Activated CD4-positive, CD25-positive, alpha-beta regulatory T cell (primary cell): ENCODE measurements at regions not wholly inside any gene's neighbourhood (a gene's known extent, or its start where the extent isn't known, plus 50 kb on each side); places are given as distances from the start of the nearest gene placed in this dataset.
"Not testable (repeated sequence)": the region's sequence is repeated elsewhere in the genome, so short reads cannot be mapped to it uniquely, and the experiment has no call there.

ENCODE experiments used
- DNase-seq, 4 experiments: peaks; one replicate each; lab custom pipeline; 2025; lab: John Stamatoyannopoulos, UW

DNA sequence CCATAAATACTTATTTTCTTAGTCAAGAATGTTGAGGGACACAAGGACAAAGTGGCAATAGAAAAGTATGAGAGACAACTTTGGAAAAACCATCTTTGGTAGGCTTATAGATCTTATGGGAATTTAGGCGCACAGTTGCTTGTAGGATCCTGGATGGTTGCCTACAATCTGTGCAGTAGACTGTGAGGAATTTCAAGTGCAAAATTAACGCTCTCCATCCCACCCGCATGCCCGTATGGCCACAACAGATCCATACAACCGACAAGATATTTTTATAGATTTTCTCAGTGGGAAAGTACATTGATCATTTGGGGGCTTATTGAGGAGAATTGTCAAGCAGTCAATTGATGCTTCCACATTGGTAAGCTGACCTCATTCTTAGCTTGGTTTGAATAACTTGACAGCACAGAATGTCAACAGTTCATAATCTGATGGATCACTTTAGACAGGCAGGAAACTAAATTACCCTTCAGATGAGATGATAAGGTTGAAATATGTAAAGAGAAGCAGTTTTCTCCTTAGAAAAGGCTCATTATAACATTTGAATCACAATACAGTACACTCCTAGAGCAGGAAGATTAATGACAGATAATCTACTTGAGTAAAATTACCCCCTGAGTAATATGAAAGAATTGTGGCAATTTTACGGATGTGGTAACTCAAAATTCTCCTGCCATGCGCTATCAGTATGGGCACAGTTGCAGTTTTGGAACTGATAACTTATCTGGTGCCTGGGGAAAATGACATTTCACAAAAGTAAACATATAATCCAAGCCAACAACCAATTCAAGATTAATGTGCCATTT, 479.7 kb downstream of the KIF20B start:
- DNase-seq: no peak

DNA sequence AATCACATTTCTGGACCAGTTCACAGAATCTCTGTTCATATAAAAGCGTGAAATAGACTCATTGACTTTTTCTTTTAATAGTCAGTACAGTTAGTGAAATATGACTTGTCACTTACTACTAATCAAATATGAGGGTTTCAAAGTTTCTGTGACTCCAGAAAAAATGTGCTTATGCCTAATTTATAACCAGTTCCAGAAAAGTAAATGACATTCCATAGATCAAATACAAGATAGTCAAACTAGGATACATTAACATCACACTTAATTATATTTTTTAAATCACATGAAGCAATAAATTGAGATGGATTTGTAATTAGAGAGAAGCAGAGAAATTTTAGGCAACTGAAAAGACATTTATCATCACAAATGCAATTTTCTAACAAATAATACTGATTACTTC, 491.4 kb downstream of the KIF20B start:
- no peak for DNase-seq

- no peak for DNase-seq
Observed at GRCh38 chr10:90193240-90193985, 492.0 kb downstream of the KIF20B start.

- no peak for DNase-seq
Observed at GRCh38 chr10:90195288-90195840, 494.0 kb downstream of the KIF20B start.

DNA sequence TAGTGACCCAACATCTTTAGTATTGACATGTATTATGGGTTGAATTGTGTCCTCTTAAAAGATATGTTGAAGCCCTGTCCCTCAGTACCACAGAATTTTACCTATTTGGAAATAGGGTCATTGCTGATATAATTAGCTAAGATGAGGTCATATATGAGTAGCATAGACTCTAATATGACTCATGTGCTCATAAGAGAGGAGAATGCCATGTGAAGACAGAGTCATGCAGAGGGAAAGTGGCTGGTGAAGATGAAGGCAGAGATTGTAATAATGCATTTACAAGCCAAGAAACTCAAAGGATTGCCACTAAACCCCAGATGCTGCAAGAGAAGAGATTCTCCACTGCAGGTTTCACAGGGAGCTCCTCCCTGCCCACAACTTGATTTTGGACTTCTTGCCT, 496.4 kb downstream of the KIF20B start:
- no peak for DNase-seq

GRCh38 chr10:90199093-90199492, 497.7 kb downstream of the KIF20B start:
- no peak for DNase-seq

GRCh38 chr10:90199513-90199912, 498.1 kb downstream of the KIF20B start:
- no peak for DNase-seq

DNA sequence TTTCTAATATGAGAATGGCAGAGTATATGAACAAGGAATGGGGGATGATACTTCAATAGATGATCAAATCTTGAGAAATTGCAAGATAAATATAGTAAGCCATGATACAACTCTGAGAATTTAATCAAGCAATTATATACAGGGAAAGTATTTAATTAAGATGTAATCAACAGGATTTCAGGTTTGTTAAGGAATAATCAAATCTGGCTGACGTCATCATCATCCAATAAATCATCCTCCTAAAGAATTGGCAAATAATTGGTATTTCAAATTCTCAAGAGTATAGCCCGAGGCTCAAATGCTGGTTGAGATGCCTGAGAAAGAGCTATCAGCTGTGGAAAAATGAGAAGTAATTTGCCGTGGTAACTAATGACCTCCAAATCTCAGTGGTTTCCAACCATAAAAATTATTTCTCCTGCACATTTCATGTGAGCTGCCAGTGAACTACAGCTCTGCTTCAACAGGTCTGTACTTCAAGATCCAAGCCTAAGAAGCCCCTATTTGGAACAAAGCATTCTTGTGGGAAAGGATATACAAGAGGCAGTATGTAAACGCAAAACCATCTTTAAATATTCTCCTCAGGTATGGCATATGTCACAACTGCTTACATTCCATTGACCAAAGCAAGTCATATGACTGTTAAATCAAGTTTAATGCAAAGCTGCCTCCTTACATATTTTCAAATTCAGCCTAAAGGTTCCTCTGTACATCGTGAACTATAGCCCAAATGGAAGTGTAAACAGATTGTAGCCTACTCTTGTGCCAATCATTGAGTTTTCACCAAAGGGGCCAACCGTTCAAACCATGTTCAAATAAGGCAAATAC, 503.0 kb downstream of the KIF20B start:
- DNase-seq: no peak

DNA sequence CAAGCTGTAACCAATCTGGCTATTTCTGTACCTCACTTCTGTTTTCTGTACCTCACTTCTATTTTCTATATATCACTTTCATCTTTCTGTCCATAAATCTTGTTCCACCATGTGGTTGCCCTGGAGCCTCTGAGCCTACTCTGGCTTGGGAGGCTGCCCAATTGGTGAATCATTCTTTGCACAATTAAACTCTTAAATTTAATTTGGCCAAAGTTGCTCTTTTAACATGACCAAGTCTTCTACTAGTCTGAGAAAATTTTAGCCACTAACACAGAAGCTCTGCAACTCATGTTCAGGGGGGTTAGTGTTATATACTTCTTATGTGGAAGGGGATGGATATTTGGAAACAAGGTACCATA, 503.5 kb downstream of the KIF20B start:
- DNase-seq: no peak

GRCh38 chr10:90205340-90205739, 503.9 kb downstream of the KIF20B start:
- no peak for DNase-seq

GRCh38 chr10:90213346-90213745, 512.0 kb downstream of the KIF20B start:
- no peak for DNase-seq

GRCh38 chr10:90218846-90219245, 517.5 kb downstream of the KIF20B start:
- no peak for DNase-seq

DNA sequence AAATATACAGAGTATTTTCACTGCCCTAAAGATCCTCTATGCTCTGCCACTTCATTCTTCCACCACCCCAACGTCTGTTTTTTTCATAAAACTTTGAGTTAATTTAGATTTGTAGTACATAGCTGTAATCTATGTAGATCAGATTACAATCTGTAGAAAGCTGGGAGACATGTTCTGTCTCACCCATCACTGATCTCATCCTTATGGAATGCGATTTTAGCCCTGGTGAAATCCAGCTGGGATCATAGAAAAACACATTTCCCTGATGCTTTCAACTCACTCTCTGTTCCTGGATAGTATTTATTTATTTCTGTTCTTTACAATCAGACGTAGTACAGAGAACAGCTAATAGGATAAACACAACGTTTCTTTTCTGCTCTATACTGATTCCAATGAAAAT, 521.0 kb downstream of the KIF20B start:
- DNase-seq: no peak

DNA sequence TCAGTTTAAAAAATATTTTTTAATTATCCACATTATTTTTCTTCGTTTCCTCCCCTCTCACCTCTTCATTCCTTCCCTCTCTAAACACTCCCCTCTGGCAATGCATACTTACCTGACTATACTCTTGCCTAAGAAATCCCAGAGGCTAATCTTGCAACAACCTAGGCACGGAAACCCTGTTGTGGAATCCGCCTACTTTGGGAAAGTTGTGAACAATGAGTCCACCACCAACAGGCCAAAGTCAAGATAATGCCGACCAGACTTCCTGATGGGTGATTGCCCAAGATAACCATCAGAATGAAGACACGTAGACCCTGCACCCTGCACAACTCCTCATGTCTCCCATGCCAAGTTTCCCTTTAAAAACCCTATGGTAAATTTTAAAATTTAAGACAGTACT, 521.5 kb downstream of the KIF20B start:
- DNase-seq: no peak

- no peak for DNase-seq
Observed at GRCh38 chr10:90224791-90225566, 523.6 kb downstream of the KIF20B start.

DNA sequence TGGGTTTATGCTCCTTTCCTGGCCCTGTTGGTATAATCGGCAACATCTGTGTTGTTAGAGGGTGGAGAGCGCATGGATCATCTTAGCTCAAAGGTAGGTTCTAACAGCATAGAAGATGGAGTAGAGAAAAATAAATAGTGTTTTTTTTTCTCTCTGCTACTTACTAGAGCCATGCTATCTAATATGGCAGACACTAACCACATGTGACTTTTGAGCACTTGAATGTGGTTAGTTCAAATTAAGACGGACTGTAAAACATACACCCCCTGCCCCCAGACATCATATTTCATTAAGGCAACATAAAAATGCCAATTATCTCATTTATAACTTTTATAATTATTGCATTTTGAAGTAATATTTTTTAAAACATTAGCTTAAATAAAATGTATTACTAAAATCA, 525.1 kb downstream of the KIF20B start:
- DNase-seq: no peak

GRCh38 chr10:90227217-90227656, 525.8 kb downstream of the KIF20B start:
- DNase-seq: no peak

DNA sequence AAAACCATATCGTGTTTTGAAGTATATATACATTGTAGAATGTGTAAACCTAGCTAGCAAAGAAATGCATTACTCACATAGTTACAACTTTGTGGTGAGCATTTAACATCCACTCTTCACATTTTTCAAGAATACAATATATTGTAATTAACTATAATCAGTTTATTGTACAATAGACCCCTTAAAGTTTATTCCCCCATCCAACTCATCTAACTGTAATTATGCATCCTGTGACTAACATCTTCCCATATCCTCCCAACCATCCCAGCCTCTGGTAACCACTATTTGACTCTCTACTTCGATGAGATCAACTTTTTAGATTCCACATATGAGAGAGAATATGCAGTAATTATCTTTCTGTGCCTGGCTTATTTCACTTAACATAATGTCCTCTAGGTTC, 526.4 kb downstream of the KIF20B start:
- no peak for DNase-seq

DNA sequence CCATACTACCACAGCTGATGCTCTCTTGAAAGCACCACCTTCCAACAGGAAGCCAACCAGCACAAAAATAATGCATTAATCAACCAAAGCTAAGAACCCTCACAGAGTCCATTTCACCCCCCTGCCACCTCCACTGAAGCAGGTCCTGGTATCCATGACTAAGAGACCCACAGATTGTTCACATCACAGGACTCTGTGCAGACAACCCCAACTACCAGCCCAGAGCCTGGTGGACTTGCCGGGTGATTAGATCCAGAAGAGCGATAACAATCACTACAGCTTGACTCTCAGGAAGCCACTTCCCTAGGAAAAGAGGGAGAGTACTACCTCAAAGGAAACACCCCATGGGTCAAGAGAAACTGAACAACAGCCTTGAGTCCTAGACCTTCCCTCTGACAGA, 528.1 kb downstream of the KIF20B start:
- no peak for DNase-seq

- DNase-seq: not testable (repeated sequence)
Observed at GRCh38 chr10:90233805-90234204, 532.4 kb downstream of the KIF20B start.

DNA sequence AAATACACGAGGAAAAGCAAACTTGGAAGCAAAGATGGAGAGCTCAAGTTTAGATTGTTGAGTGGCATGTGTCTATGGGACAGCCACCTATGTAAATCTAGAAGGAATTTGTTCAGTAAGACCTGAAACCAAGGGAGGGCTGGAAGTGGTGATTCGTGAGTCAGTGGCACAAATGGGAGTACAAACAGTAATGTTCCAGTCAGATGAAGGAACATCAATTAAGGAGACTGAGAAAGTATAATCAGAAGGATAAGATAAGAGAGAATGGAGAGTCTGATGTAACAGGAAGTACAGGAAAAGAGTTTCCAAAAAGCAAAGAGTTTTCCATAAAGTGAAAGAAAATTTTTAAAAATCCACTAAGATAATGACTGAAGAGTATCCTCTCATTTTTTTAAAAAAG, 544.2 kb downstream of the KIF20B start:
- no peak for DNase-seq

DNA sequence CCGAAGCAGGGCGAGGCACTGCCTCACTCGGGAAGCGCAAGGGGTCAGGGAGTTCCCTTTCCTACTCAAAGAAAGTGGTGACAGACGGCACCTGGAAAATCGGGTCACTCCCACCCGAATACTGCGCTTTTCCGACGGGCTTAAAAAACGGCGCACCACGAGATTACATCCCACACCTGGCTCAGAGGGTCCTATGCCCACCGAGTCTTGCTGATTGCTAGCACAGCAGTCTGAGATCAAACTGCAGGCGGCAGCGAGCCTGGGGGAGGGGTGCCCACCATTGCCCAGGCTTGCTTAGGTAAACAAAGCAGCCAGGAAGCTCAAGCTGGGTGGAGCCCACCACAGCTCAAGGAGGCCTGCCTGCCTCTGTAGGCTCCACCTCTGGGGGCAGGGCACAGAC, 549.4 kb downstream of the KIF20B start:
- DNase-seq: not testable (repeated sequence)
